Lower leg skin (tissue), 3 donors: ENCODE measurements at regions not wholly inside any gene's neighbourhood (a gene's known extent, or its start where the extent isn't known, plus 50 kb on each side); places are given as distances from the start of the nearest gene placed in this dataset.

Experiments used
- CTCF ChIP-seq, 3 donors: fragments of 450-650 bp; IDR thresholded peaks; one replicate each; pipeline ENCODE4 v1.5.1; 2016; ENCODE audit warnings: antibody characterized with exemption in 3 of 3, mild to moderate bottlenecking in 3 of 3, moderate library complexity in 2 of 3
- POLR2A ChIP-seq, 2 donors: fragments of 450-650 bp; IDR thresholded peaks; one replicate each; pipeline ENCODE4 v1.6.1; 2016 to 2017; ENCODE audit warnings: antibody characterized with exemption in 2 of 2, mild to moderate bottlenecking in 1 of 2, moderate library complexity in 1 of 2

DNA sequence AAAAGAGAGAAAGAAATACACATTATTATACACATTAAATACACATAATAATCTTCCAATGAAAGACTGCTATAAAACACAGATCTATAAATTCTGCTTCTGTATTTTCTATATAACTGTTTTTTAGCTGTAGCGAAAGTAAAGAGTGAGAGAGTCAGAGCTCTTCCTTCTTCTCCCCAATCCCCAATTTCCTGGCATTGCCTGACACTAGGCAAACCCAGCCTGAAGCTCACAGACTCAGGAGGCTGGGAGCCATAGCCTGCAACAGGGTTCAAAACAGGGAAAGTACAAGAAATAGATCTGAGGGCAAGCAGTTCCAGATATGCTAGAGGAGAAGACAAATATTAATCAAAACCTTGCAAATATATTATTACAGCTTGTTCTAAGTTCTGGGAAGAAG is 201.6 kb downstream of the HNRNPD start:
- TF ChIP-seq CTCF (IDR thresholded peaks at IDR 0.05) (no peak), POLR2A (IDR thresholded peaks at IDR 0.05) (no peak)
